GM13977 (cell line): ENCODE measurements at regions not wholly inside any gene's neighbourhood (a gene's known extent, or its start where the extent isn't known, plus 50 kb on each side); places are given as distances from the start of the nearest gene placed in this dataset.

ENCODE experiments used
- DNase-seq: peaks from one replicate; pipeline ENCODE4 v3.0.0; 2012; ENCODE audit warnings: low spot score
- CTCF ChIP-seq: IDR thresholded peaks from 2 replicates; pipeline ENCODE4 v1.5.1; 2012; ENCODE audit warnings: mild to moderate bottlenecking, control low read depth; ENCODE audit not compliant: insufficient read depth; ENCODE audit errors: extremely low read depth, missing control alignments
- in situ Hi-C: fragments of 300-500 bp; cut with MboI; formaldehyde crosslinking; loops from one replicate; pipeline ENCODE4 v1.12.0; 2022; ENCODE audit warnings: low sequenced_read_pairs, low pct_unique_long_range_greater_than_20kb, mixed read lengths, inconsistent platforms; ENCODE audit not compliant: unreplicated experiment

GRCh38 chr5:58353992-58354391, 105.9 kb downstream of the PLK2 start:
- DNase-seq, result no peak
- in situ Hi-C loops, result no loop called here
- TF ChIP-seq CTCF, result no peak

DNA sequence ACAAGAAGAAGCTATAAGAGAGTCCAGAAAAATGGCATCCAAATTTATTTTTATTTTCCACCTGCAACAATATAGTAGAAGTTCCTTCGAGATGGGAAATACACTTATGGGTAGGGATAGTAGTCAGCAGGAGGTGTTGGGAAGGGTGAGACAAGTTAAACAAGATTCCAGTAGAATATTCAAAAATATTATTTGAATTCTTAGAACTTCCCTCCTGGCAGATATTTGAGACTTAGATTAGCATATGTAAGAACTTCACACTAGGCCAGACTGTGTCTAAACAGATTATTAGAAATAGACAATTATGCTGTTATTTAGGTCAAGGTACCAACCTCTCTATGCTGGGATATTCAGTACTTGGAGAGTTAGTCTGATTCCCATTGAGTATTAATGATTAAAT, 108.7 kb downstream of the PLK2 start:
- in situ Hi-C loops, result no loop called here
- no peak for DNase-seq
- TF ChIP-seq CTCF, result no peak

- DNase-seq, result no peak
- in situ Hi-C loops, result no loop called here
- TF ChIP-seq CTCF, result no peak
Observed at GRCh38 chr5:58348996-58349728, 110.7 kb downstream of the PLK2 start.

DNA sequence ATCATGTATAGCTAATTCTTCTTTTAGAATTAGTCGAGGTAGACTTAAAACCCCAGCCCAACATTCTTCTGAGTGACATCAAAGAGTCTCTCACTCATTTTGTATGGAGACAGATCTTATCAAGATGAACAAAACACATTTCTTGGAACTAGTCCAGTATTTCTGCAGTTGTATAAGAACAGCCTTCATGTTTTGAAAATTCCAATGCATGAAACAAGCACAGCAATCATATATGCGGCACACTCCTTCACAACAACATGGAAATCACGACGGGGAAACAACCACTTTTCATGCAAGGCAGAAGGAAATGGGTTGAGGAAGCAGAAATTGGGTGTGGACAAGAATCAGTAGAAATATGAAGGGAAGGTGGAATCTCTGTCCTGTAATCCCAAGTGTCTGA, 113.8 kb downstream of the PLK2 start:
- in situ Hi-C loops, result no loop called here
- TF ChIP-seq CTCF, result no peak
- no peak for DNase-seq

- DNase-seq, result no peak
- TF ChIP-seq CTCF, result no peak
- in situ Hi-C loops, result no loop called here
Observed at GRCh38 chr5:58341476-58341875, 118.4 kb downstream of the PLK2 start.

GRCh38 chr5:58335518-58335917, 124.4 kb downstream of the PLK2 start:
- no peak for TF ChIP-seq CTCF
- no peak for DNase-seq
- in situ Hi-C loops, result no loop called here
